ENCODE measurements at regions not wholly inside any gene's neighbourhood (a gene's known extent, or its start where the extent isn't known, plus 50 kb on each side); places are given as distances from the start of the nearest gene placed in this dataset.

GRCh38 chr13:89255844-89256406 is 1584.8 kb downstream of the SLITRK5 start:
- Histone ChIP-seq H3K4me3 (ENCODE audit: low read depth, low read length) (no peak overlapping the region), H3K27me3 (ENCODE audit: control insufficient read depth, insufficient read depth, low read length) (no peaks in the 10 kb centered on the region)
- no peak for ATAC-seq (ENCODE audit: low read depth in 2 of 2)

GRCh38 chr13:89267734-89268133 is 1596.6 kb downstream of the SLITRK5 start:
- Mint-ChIP-seq H3K36me3 (no peaks in the 10 kb centered on the region), H3K27me3 (no peaks in the 10 kb centered on the region), H3K4me1 (no peaks in the 10 kb centered on the region), H3K27ac (no peak overlapping the region), H3K4me3 (no peak overlapping the region), H3K9me3 (peaks cover 0 to 13% (median 7%) of the 10 kb centered on the region in 7 donors)
- no peak for DNase-seq
- Histone ChIP-seq H3K27ac (ENCODE audit: insufficient read depth, low read length, poor library complexity, severe bottlenecking) (no peak overlapping the region), H3K9me3 (ENCODE audit: control insufficient read depth in 2 of 2, low read length in 2 of 2) (peaks cover 0 to 4% of the 10 kb centered on the region in 2 experiments), H3K4me1 (ENCODE audit: control insufficient read depth, insufficient read depth, low read length, poor library complexity, severe bottlenecking) (no peaks in the 10 kb centered on the region), H3K27me3 (ENCODE audit: control insufficient read depth, insufficient read depth, low read length) (no peaks in the 10 kb centered on the region), H3K4me3 (ENCODE audit: low read depth, low read length) (no peak overlapping the region), H3K36me3 (ENCODE audit: control insufficient read depth, insufficient read depth, low read length) (no peaks in the 10 kb centered on the region)
- no peak for ATAC-seq (ENCODE audit: low read depth in 2 of 2)

More at GRCh38 chr13:89255844-89256406, 1584.8 kb downstream of the SLITRK5 start:
- Histone ChIP-seq H3K27ac (ENCODE audit: insufficient read depth, low read length, poor library complexity, severe bottlenecking) (no peak overlapping the region), H3K36me3 (ENCODE audit: control insufficient read depth, insufficient read depth, low read length) (no peaks in the 10 kb centered on the region), H3K9me3 (ENCODE audit: control insufficient read depth in 2 of 2, low read length in 2 of 2) (peaks cover 0 to 17% of the 10 kb centered on the region in 2 experiments), H3K4me1 (ENCODE audit: control insufficient read depth, insufficient read depth, low read length, poor library complexity, severe bottlenecking) (no peaks in the 10 kb centered on the region)
- Mint-ChIP-seq H3K4me1 (no peaks in the 10 kb centered on the region), H3K27ac (no peak overlapping the region), H3K9me3 (peaks cover 0 to 33% (median 4%) of the 10 kb centered on the region in 7 donors), H3K4me3 (no peak overlapping the region), H3K27me3 (no peaks in the 10 kb centered on the region), H3K36me3 (no peaks in the 10 kb centered on the region)
- no peak for DNase-seq

- Mint-ChIP-seq H3K4me1 (no peaks in the 10 kb centered on the region), H3K4me3 (no peak overlapping the region), H3K27ac (no peak overlapping the region), H3K27me3 (no peaks in the 10 kb centered on the region), H3K36me3 (no peaks in the 10 kb centered on the region), H3K9me3 (peaks cover 0 to 13% (median 7%) of the 10 kb centered on the region in 7 donors)
- H3K9me3 ChIP-seq (ENCODE audit: control insufficient read depth in 2 of 2, low read length in 2 of 2) = peaks cover 0 to 4% of the 10 kb centered on the region in 2 experiments
- ATAC-seq (ENCODE audit: low read depth in 2 of 2) (no peak), DNase-seq (no peak)
- H3K4me3 ChIP-seq (ENCODE audit: low read depth, low read length) = no peak overlapping the region
- no peak overlapping the region for H3K27ac ChIP-seq (ENCODE audit: insufficient read depth, low read length, poor library complexity, severe bottlenecking)
- H3K36me3 ChIP-seq (ENCODE audit: control insufficient read depth, insufficient read depth, low read length) = no peaks in the 10 kb centered on the region
- no peaks in the 10 kb centered on the region for H3K4me1 ChIP-seq (ENCODE audit: control insufficient read depth, insufficient read depth, low read length, poor library complexity, severe bottlenecking)
- H3K27me3 ChIP-seq (ENCODE audit: control insufficient read depth, insufficient read depth, low read length) = no peaks in the 10 kb centered on the region
Measured at GRCh38 chr13:89269737-89270136, 1598.6 kb downstream of the SLITRK5 start.

GRCh38 chr13:89270736-89271135 is 1599.6 kb downstream of the SLITRK5 start:
- DNase-seq = no peak
- H3K27me3 Mint-ChIP-seq = no peaks in the 10 kb centered on the region
- no peaks in the 10 kb centered on the region for H3K4me1 Mint-ChIP-seq
- no peak overlapping the region for H3K4me3 ChIP-seq (ENCODE audit: low read depth, low read length)
- no peaks in the 10 kb centered on the region for H3K36me3 ChIP-seq (ENCODE audit: control insufficient read depth, insufficient read depth, low read length)
- no peak overlapping the region for H3K27ac Mint-ChIP-seq
- H3K36me3 Mint-ChIP-seq = no peaks in the 10 kb centered on the region
- H3K4me3 Mint-ChIP-seq = no peak overlapping the region
- no peak overlapping the region for H3K27ac ChIP-seq (ENCODE audit: insufficient read depth, low read length, poor library complexity, severe bottlenecking)
- H3K9me3 ChIP-seq (ENCODE audit: control insufficient read depth in 2 of 2, low read length in 2 of 2) = peaks cover 0 to 4% of the 10 kb centered on the region in 2 experiments
- no peak for ATAC-seq (ENCODE audit: low read depth in 2 of 2)
- H3K4me1 ChIP-seq (ENCODE audit: control insufficient read depth, insufficient read depth, low read length, poor library complexity, severe bottlenecking) = no peaks in the 10 kb centered on the region
- H3K9me3 Mint-ChIP-seq = peaks cover 0 to 13% (median 7%) of the 10 kb centered on the region in 7 donors
- no peaks in the 10 kb centered on the region for H3K27me3 ChIP-seq (ENCODE audit: control insufficient read depth, insufficient read depth, low read length)

- Mint-ChIP-seq H3K27ac (no peak overlapping the region), H3K36me3 (no peaks in the 10 kb centered on the region), H3K4me1 (no peaks in the 10 kb centered on the region), H3K4me3 (no peak overlapping the region), H3K27me3 (no peaks in the 10 kb centered on the region), H3K9me3 (peaks cover 0 to 19% (median 8%) of the 10 kb centered on the region in 7 donors)
- Histone ChIP-seq H3K4me3 (ENCODE audit: low read depth, low read length) (no peak overlapping the region), H3K27ac (ENCODE audit: insufficient read depth, low read length, poor library complexity, severe bottlenecking) (no peak overlapping the region), H3K4me1 (ENCODE audit: control insufficient read depth, insufficient read depth, low read length, poor library complexity, severe bottlenecking) (no peaks in the 10 kb centered on the region), H3K9me3 (ENCODE audit: control insufficient read depth in 2 of 2, low read length in 2 of 2) (peaks cover 0 to 5% of the 10 kb centered on the region in 2 experiments), H3K27me3 (ENCODE audit: control insufficient read depth, insufficient read depth, low read length) (no peaks in the 10 kb centered on the region), H3K36me3 (ENCODE audit: control insufficient read depth, insufficient read depth, low read length) (no peaks in the 10 kb centered on the region)
- no peak for DNase-seq
- ATAC-seq (ENCODE audit: low read depth in 2 of 2) = no peak
Measured at GRCh38 chr13:89279374-89279773, 1608.2 kb downstream of the SLITRK5 start.

- H3K27me3 Mint-ChIP-seq = no peaks in the 10 kb centered on the region
- H3K4me1 ChIP-seq (ENCODE audit: control insufficient read depth, insufficient read depth, low read length, poor library complexity, severe bottlenecking) = no peaks in the 10 kb centered on the region
Measured at GRCh38 chr13:89281331-89281730, 1610.2 kb downstream of the SLITRK5 start.

GRCh38 chr13:89282241-89282640 is 1611.1 kb downstream of the SLITRK5 start:
- H3K27ac Mint-ChIP-seq = no peak overlapping the region
- no peaks in the 10 kb centered on the region for H3K27me3 Mint-ChIP-seq
- no peak overlapping the region for H3K4me3 Mint-ChIP-seq
- no peaks in the 10 kb centered on the region for H3K27me3 ChIP-seq (ENCODE audit: control insufficient read depth, insufficient read depth, low read length)
- DNase-seq (no peak), ATAC-seq (ENCODE audit: low read depth in 2 of 2) (no peak)
- no peaks in the 10 kb centered on the region for H3K4me1 ChIP-seq (ENCODE audit: control insufficient read depth, insufficient read depth, low read length, poor library complexity, severe bottlenecking)
- peaks cover 0 to 20% (median 10%) of the 10 kb centered on the region in 7 donors for H3K9me3 Mint-ChIP-seq
- no peaks in the 10 kb centered on the region for H3K36me3 Mint-ChIP-seq
- H3K27ac ChIP-seq (ENCODE audit: insufficient read depth, low read length, poor library complexity, severe bottlenecking) = no peak overlapping the region
- H3K4me3 ChIP-seq (ENCODE audit: low read depth, low read length) = no peak overlapping the region
- no peaks in the 10 kb centered on the region for H3K4me1 Mint-ChIP-seq
- peaks cover 0 to 5% of the 10 kb centered on the region in 2 experiments for H3K9me3 ChIP-seq (ENCODE audit: control insufficient read depth in 2 of 2, low read length in 2 of 2)
- H3K36me3 ChIP-seq (ENCODE audit: control insufficient read depth, insufficient read depth, low read length) = no peaks in the 10 kb centered on the region

More at GRCh38 chr13:89281331-89281730, 1610.2 kb downstream of the SLITRK5 start:
- Mint-ChIP-seq H3K4me1 (no peaks in the 10 kb centered on the region), H3K27ac (no peak overlapping the region), H3K9me3 (peaks cover 0 to 20% (median 8%) of the 10 kb centered on the region in 7 donors), H3K4me3 (no peak overlapping the region), H3K36me3 (no peaks in the 10 kb centered on the region)
- Histone ChIP-seq H3K4me3 (ENCODE audit: low read depth, low read length) (no peak overlapping the region), H3K27me3 (ENCODE audit: control insufficient read depth, insufficient read depth, low read length) (no peaks in the 10 kb centered on the region), H3K36me3 (ENCODE audit: control insufficient read depth, insufficient read depth, low read length) (no peaks in the 10 kb centered on the region), H3K9me3 (ENCODE audit: control insufficient read depth in 2 of 2, low read length in 2 of 2) (peaks cover 0 to 5% of the 10 kb centered on the region in 2 experiments), H3K27ac (ENCODE audit: insufficient read depth, low read length, poor library complexity, severe bottlenecking) (no peak overlapping the region)
- DNase-seq = no peak
- ATAC-seq (ENCODE audit: low read depth in 2 of 2) = no peak

- Mint-ChIP-seq H3K27ac (no peak overlapping the region), H3K4me3 (no peak overlapping the region), H3K36me3 (no peaks in the 10 kb centered on the region), H3K9me3 (peaks cover 0 to 31% (median 9%) of the 10 kb centered on the region in 7 donors), H3K27me3 (no peaks in the 10 kb centered on the region), H3K4me1 (no peaks in the 10 kb centered on the region)
- Histone ChIP-seq H3K36me3 (ENCODE audit: control insufficient read depth, insufficient read depth, low read length) (no peaks in the 10 kb centered on the region), H3K27ac (ENCODE audit: insufficient read depth, low read length, poor library complexity, severe bottlenecking) (no peak overlapping the region), H3K4me1 (ENCODE audit: control insufficient read depth, insufficient read depth, low read length, poor library complexity, severe bottlenecking) (no peaks in the 10 kb centered on the region), H3K9me3 (ENCODE audit: control insufficient read depth in 2 of 2, low read length in 2 of 2) (peaks cover 0 to 2% of the 10 kb centered on the region in 2 experiments), H3K27me3 (ENCODE audit: control insufficient read depth, insufficient read depth, low read length) (no peaks in the 10 kb centered on the region), H3K4me3 (ENCODE audit: low read depth, low read length) (no peak overlapping the region)
- ATAC-seq (ENCODE audit: low read depth in 2 of 2) (no peak), DNase-seq (no peak)
Measured at GRCh38 chr13:89287381-89287780, 1616.2 kb downstream of the SLITRK5 start.

All from CD4-positive, CD25-positive, alpha-beta regulatory T cell (primary cell).